NB4 (cell line): ENCODE measurements at regions not wholly inside any gene's neighbourhood (a gene's known extent, or its start where the extent isn't known, plus 50 kb on each side); places are given as distances from the start of the nearest gene placed in this dataset.

Experiments
- MYC ChIP-seq: IDR thresholded peaks from 2 replicates; pipeline ENCODE4 v1.6.1; 2011; ENCODE audit warnings: low read depth, low read length
- POLR2A ChIP-seq: IDR thresholded peaks from 2 replicates; pipeline ENCODE4 v1.6.1; 2011; ENCODE audit warnings: mild to moderate bottlenecking; ENCODE audit not compliant: insufficient read length; ENCODE audit errors: extremely low read depth
- TF ChIP-seq, protein P1 (sequence below): IDR thresholded peaks from 2 replicates; pipeline ENCODE4 v1.6.1; 2011; ENCODE audit warnings: low read depth, low read length
- TF ChIP-seq, protein P2 (sequence below): IDR thresholded peaks from one replicate; pipeline ENCODE4 v1.5.1; 2012; ENCODE audit warnings: low read depth, low read length

DNA sequence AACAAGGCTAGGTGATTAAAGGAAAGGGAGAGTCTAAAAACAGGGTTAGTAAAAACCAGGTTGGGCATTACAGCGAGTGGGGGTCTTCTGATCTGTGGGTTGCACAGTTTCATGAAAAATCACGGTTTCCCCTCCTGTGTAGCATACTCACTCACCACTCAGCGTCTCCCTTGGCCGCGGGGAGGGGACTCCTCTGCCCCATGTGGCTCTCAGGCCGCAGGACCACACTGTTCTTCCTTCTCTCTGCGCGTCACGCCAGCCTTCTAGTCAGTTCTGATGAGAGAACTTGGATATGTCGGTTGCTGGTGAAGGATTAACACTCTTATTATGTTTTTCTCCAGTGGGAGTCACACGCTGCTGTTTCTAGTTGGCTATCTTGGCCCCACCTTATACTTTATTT, 254.6 kb upstream of the LRRC7 start:
- TF ChIP-seq, protein P1, sequence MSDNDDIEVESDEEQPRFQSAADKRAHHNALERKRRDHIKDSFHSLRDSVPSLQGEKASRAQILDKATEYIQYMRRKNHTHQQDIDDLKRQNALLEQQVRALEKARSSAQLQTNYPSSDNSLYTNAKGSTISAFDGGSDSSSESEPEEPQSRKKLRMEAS = no peak
- TF ChIP-seq POLR2A (no peak), MYC (no peak)
- TF ChIP-seq, protein P2, sequence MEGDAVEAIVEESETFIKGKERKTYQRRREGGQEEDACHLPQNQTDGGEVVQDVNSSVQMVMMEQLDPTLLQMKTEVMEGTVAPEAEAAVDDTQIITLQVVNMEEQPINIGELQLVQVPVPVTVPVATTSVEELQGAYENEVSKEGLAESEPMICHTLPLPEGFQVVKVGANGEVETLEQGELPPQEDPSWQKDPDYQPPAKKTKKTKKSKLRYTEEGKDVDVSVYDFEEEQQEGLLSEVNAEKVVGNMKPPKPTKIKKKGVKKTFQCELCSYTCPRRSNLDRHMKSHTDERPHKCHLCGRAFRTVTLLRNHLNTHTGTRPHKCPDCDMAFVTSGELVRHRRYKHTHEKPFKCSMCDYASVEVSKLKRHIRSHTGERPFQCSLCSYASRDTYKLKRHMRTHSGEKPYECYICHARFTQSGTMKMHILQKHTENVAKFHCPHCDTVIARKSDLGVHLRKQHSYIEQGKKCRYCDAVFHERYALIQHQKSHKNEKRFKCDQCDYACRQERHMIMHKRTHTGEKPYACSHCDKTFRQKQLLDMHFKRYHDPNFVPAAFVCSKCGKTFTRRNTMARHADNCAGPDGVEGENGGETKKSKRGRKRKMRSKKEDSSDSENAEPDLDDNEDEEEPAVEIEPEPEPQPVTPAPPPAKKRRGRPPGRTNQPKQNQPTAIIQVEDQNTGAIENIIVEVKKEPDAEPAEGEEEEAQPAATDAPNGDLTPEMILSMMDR = no peak
